ENCODE measurements at regions not wholly inside any gene's neighbourhood (a gene's known extent, or its start where the extent isn't known, plus 50 kb on each side); places are given as distances from the start of the nearest gene placed in this dataset.
A peak's percentile ranks its signal among the peaks of the same experiment; 100 is the strongest.

- H3K9me3 ChIP-seq (ENCODE audit: control insufficient read depth in 5 of 5, low read length in 5 of 5), result no peaks in the 10 kb centered on the region
- no peaks in the 10 kb centered on the region for H3K27me3 ChIP-seq (ENCODE audit: control insufficient read depth in 5 of 5, insufficient read depth in 4 of 5, low read length in 5 of 5)
- no peaks in the 10 kb centered on the region for H3K36me3 ChIP-seq (ENCODE audit: control insufficient read depth in 5 of 5, insufficient read depth in 5 of 5, low read length in 5 of 5)
- no peak overlapping the region for H3K9ac ChIP-seq (ENCODE audit: low read length in 5 of 5)
- peaks cover 0 to 6% (median 0%) of the 10 kb centered on the region in 5 donors for H3K4me1 ChIP-seq (ENCODE audit: control insufficient read depth in 5 of 5, insufficient read depth in 5 of 5, low read length in 5 of 5)
- H3K27ac ChIP-seq (ENCODE audit: low read depth, low read length), result no peak overlapping the region
- no peak overlapping the region for H3K4me3 ChIP-seq (ENCODE audit: low read depth in 1 of 5, low read length in 5 of 5)
Measured at GRCh38 chr5:71771191-71771590, 52.1 kb downstream of the CARTPT start.

GRCh38 chr5:71778678-71779276 is 59.7 kb downstream of the CARTPT start:
- Histone ChIP-seq H3K27ac (ENCODE audit: low read depth, low read length) (no peak overlapping the region), H3K9ac (ENCODE audit: low read length in 5 of 5) (no peak overlapping the region), H3K4me1 (ENCODE audit: control insufficient read depth in 5 of 5, insufficient read depth in 5 of 5, low read length in 5 of 5) (peaks cover 0 to 13% (median 11%) of the 10 kb centered on the region in 5 donors)

GRCh38 chr5:71780597-71780996 is 61.5 kb downstream of the CARTPT start:
- Histone ChIP-seq H3K9me3 (ENCODE audit: control insufficient read depth in 5 of 5, low read length in 5 of 5) (no peaks in the 10 kb centered on the region), H3K4me3 (ENCODE audit: low read depth in 1 of 5, low read length in 5 of 5) (no peak overlapping the region), H3K27me3 (ENCODE audit: control insufficient read depth in 5 of 5, insufficient read depth in 4 of 5, low read length in 5 of 5) (no peaks in the 10 kb centered on the region), H3K9ac (ENCODE audit: low read length in 5 of 5) (no peak overlapping the region), H3K4me1 (ENCODE audit: control insufficient read depth in 5 of 5, insufficient read depth in 5 of 5, low read length in 5 of 5) (peaks cover 0 to 13% (median 11%) of the 10 kb centered on the region in 5 donors), H3K27ac (ENCODE audit: low read depth, low read length) (no peak overlapping the region), H3K36me3 (ENCODE audit: control insufficient read depth in 5 of 5, insufficient read depth in 5 of 5, low read length in 5 of 5) (no peaks in the 10 kb centered on the region)

More at GRCh38 chr5:71778678-71779276, 59.7 kb downstream of the CARTPT start:
- no peaks in the 10 kb centered on the region for H3K9me3 ChIP-seq (ENCODE audit: control insufficient read depth in 5 of 5, low read length in 5 of 5)
- no peaks in the 10 kb centered on the region for H3K36me3 ChIP-seq (ENCODE audit: control insufficient read depth in 5 of 5, insufficient read depth in 5 of 5, low read length in 5 of 5)
- no peaks in the 10 kb centered on the region for H3K27me3 ChIP-seq (ENCODE audit: control insufficient read depth in 5 of 5, insufficient read depth in 4 of 5, low read length in 5 of 5)
- H3K4me3 ChIP-seq (ENCODE audit: low read depth in 1 of 5, low read length in 5 of 5), result no peak overlapping the region

- Histone ChIP-seq H3K27ac (ENCODE audit: low read depth, low read length) (no peak overlapping the region), H3K9ac (ENCODE audit: low read length in 5 of 5) (peak overlapping the region in 1 of 5 donors; percentile 9), H3K4me3 (ENCODE audit: low read depth in 1 of 5, low read length in 5 of 5) (peak overlapping the region in 3 of 5 donors; percentile 5 to 53 (median 27))
Measured at GRCh38 chr5:71782393-71782770, 63.3 kb downstream of the CARTPT start.

GRCh38 chr5:71782771-71783770 is 64.0 kb downstream of the CARTPT start:
- no peaks in the 10 kb centered on the region for H3K9me3 ChIP-seq (ENCODE audit: control insufficient read depth in 5 of 5, low read length in 5 of 5)
- H3K27ac ChIP-seq (ENCODE audit: low read depth, low read length), result peak overlapping the region; percentile 8

More at GRCh38 chr5:71782393-71782770, 63.3 kb downstream of the CARTPT start:
- Histone ChIP-seq H3K27me3 (ENCODE audit: control insufficient read depth in 5 of 5, insufficient read depth in 4 of 5, low read length in 5 of 5) (no peaks in the 10 kb centered on the region), H3K9me3 (ENCODE audit: control insufficient read depth in 5 of 5, low read length in 5 of 5) (no peaks in the 10 kb centered on the region), H3K36me3 (ENCODE audit: control insufficient read depth in 5 of 5, insufficient read depth in 5 of 5, low read length in 5 of 5) (no peaks in the 10 kb centered on the region), H3K4me1 (ENCODE audit: control insufficient read depth in 5 of 5, insufficient read depth in 5 of 5, low read length in 5 of 5) (peaks cover 0 to 13% (median 11%) of the 10 kb centered on the region in 5 donors)

GRCh38 chr5:71783891-71784290 is 64.8 kb downstream of the CARTPT start:
- no peak overlapping the region for H3K9ac ChIP-seq (ENCODE audit: low read length in 5 of 5)
- H3K4me1 ChIP-seq (ENCODE audit: control insufficient read depth in 5 of 5, insufficient read depth in 5 of 5, low read length in 5 of 5), result peaks cover 0 to 13% (median 11%) of the 10 kb centered on the region in 5 donors
- no peak overlapping the region for H3K27ac ChIP-seq (ENCODE audit: low read depth, low read length)

More at GRCh38 chr5:71782771-71783770, 64.0 kb downstream of the CARTPT start:
- peak overlapping the region in 2 of 5 donors; percentile 9 to 42 for H3K9ac ChIP-seq (ENCODE audit: low read length in 5 of 5)
- peaks cover 0 to 13% (median 11%) of the 10 kb centered on the region in 5 donors for H3K4me1 ChIP-seq (ENCODE audit: control insufficient read depth in 5 of 5, insufficient read depth in 5 of 5, low read length in 5 of 5)
- peak overlapping the region; percentile 45 to 53 (median 50) for H3K4me3 ChIP-seq (ENCODE audit: low read depth in 1 of 5, low read length in 5 of 5)
- no peaks in the 10 kb centered on the region for H3K27me3 ChIP-seq (ENCODE audit: control insufficient read depth in 5 of 5, insufficient read depth in 4 of 5, low read length in 5 of 5)
- H3K36me3 ChIP-seq (ENCODE audit: control insufficient read depth in 5 of 5, insufficient read depth in 5 of 5, low read length in 5 of 5), result no peaks in the 10 kb centered on the region

GRCh38 chr5:71786337-71787055 is 67.4 kb downstream of the CARTPT start:
- Histone ChIP-seq H3K27me3 (ENCODE audit: control insufficient read depth in 5 of 5, insufficient read depth in 4 of 5, low read length in 5 of 5) (no peaks in the 10 kb centered on the region), H3K9me3 (ENCODE audit: control insufficient read depth in 5 of 5, low read length in 5 of 5) (no peaks in the 10 kb centered on the region), H3K9ac (ENCODE audit: low read length in 5 of 5) (no peak overlapping the region), H3K27ac (ENCODE audit: low read depth, low read length) (no peak overlapping the region), H3K4me1 (ENCODE audit: control insufficient read depth in 5 of 5, insufficient read depth in 5 of 5, low read length in 5 of 5) (peaks cover 0 to 13% (median 11%) of the 10 kb centered on the region in 5 donors), H3K36me3 (ENCODE audit: control insufficient read depth in 5 of 5, insufficient read depth in 5 of 5, low read length in 5 of 5) (no peaks in the 10 kb centered on the region), H3K4me3 (ENCODE audit: low read depth in 1 of 5, low read length in 5 of 5) (no peak overlapping the region)

More at GRCh38 chr5:71783891-71784290, 64.8 kb downstream of the CARTPT start:
- H3K9me3 ChIP-seq (ENCODE audit: control insufficient read depth in 5 of 5, low read length in 5 of 5), result no peaks in the 10 kb centered on the region
- H3K36me3 ChIP-seq (ENCODE audit: control insufficient read depth in 5 of 5, insufficient read depth in 5 of 5, low read length in 5 of 5), result no peaks in the 10 kb centered on the region
- H3K27me3 ChIP-seq (ENCODE audit: control insufficient read depth in 5 of 5, insufficient read depth in 4 of 5, low read length in 5 of 5), result no peaks in the 10 kb centered on the region
- H3K4me3 ChIP-seq (ENCODE audit: low read depth in 1 of 5, low read length in 5 of 5), result no peak overlapping the region

GRCh38 chr5:71788794-71789193 is 69.7 kb downstream of the CARTPT start:
- Histone ChIP-seq H3K4me1 (ENCODE audit: control insufficient read depth in 5 of 5, insufficient read depth in 5 of 5, low read length in 5 of 5) (peaks cover 0 to under 1% (median 0%) of the 10 kb centered on the region in 5 donors), H3K9ac (ENCODE audit: low read length in 5 of 5) (no peak overlapping the region), H3K36me3 (ENCODE audit: control insufficient read depth in 5 of 5, insufficient read depth in 5 of 5, low read length in 5 of 5) (no peaks in the 10 kb centered on the region), H3K4me3 (ENCODE audit: low read depth in 1 of 5, low read length in 5 of 5) (no peak overlapping the region), H3K27me3 (ENCODE audit: control insufficient read depth in 5 of 5, insufficient read depth in 4 of 5, low read length in 5 of 5) (no peaks in the 10 kb centered on the region), H3K27ac (ENCODE audit: low read depth, low read length) (no peak overlapping the region), H3K9me3 (ENCODE audit: control insufficient read depth in 5 of 5, low read length in 5 of 5) (no peaks in the 10 kb centered on the region)

- Histone ChIP-seq H3K9ac (ENCODE audit: low read length in 5 of 5) (no peak overlapping the region), H3K36me3 (ENCODE audit: control insufficient read depth in 5 of 5, insufficient read depth in 5 of 5, low read length in 5 of 5) (no peaks in the 10 kb centered on the region), H3K4me3 (ENCODE audit: low read depth in 1 of 5, low read length in 5 of 5) (no peak overlapping the region), H3K4me1 (ENCODE audit: control insufficient read depth in 5 of 5, insufficient read depth in 5 of 5, low read length in 5 of 5) (no peaks in the 10 kb centered on the region), H3K9me3 (ENCODE audit: control insufficient read depth in 5 of 5, low read length in 5 of 5) (peaks cover 0 to 5% (median 0%) of the 10 kb centered on the region in 5 donors), H3K27me3 (ENCODE audit: control insufficient read depth in 5 of 5, insufficient read depth in 4 of 5, low read length in 5 of 5) (no peaks in the 10 kb centered on the region), H3K27ac (ENCODE audit: low read depth, low read length) (no peak overlapping the region)
Measured at GRCh38 chr5:71789746-71790145, 70.7 kb downstream of the CARTPT start.

Measured in subcutaneous abdominal adipose tissue (tissue), 5 donors.